ENCODE measurements at regions not wholly inside any gene's neighbourhood (a gene's known extent, or its start where the extent isn't known, plus 50 kb on each side); places are given as distances from the start of the nearest gene placed in this dataset.

- H3K36me3 Mint-ChIP-seq (ENCODE audit: low read depth), result no peaks in the 10 kb centered on the region
- H3K4me3 Mint-ChIP-seq, result no peak overlapping the region
- DNase-seq, result no peak
- no peaks in the 10 kb centered on the region for H3K9me3 Mint-ChIP-seq
- no peaks in the 10 kb centered on the region for H3K4me1 ChIP-seq (ENCODE audit: control insufficient read depth, insufficient read depth, low read length)
- H3K27me3 Mint-ChIP-seq (ENCODE audit: insufficient read depth), result no peaks in the 10 kb centered on the region
- H3K36me3 ChIP-seq (ENCODE audit: control insufficient read depth, insufficient read depth, low read length), result no peaks in the 10 kb centered on the region
- no peaks in the 10 kb centered on the region for H3K4me1 Mint-ChIP-seq
- WGBS, 2 experiments (ENCODE audit: insufficient coverage in 1 of 2, insufficient read length in 1 of 2), result 88 to 89% methylated on average over 2 to 5 of the region's 5 CpGs
- no peaks in the 10 kb centered on the region for H3K9me3 ChIP-seq (ENCODE audit: control insufficient read depth, low read length)
- H3K27ac ChIP-seq (ENCODE audit: low read depth, low read length), result no peak overlapping the region
- H3K27me3 ChIP-seq (ENCODE audit: control insufficient read depth, insufficient read depth, low read length, poor library complexity, severe bottlenecking), result no peaks in the 10 kb centered on the region
- no peak overlapping the region for H3K27ac Mint-ChIP-seq
- TF ChIP-seq CTCF (conservative IDR thresholded peaks at IDR 0.05), result no peak
- H3K4me3 ChIP-seq (ENCODE audit: low read length), result no peak overlapping the region
- H3K9ac ChIP-seq (ENCODE audit: extremely low read depth, low read length, poor library complexity, severe bottlenecking), result no peak overlapping the region
Measured at GRCh38 chr5:133894143-133894542, 74.3 kb downstream of the C5orf15 start.

- no peak for DNase-seq
- WGBS, 2 experiments (ENCODE audit: insufficient coverage in 1 of 2, insufficient read length in 1 of 2), result 82 to 96% methylated on average over 3 of the region's 3 CpGs
- Histone ChIP-seq H3K27ac (ENCODE audit: low read depth, low read length) (no peak overlapping the region), H3K9me3 (ENCODE audit: control insufficient read depth, low read length) (no peaks in the 10 kb centered on the region), H3K4me1 (ENCODE audit: control insufficient read depth, insufficient read depth, low read length) (no peaks in the 10 kb centered on the region), H3K4me3 (ENCODE audit: low read length) (no peak overlapping the region), H3K27me3 (ENCODE audit: control insufficient read depth, insufficient read depth, low read length, poor library complexity, severe bottlenecking) (no peaks in the 10 kb centered on the region), H3K36me3 (ENCODE audit: control insufficient read depth, insufficient read depth, low read length) (no peaks in the 10 kb centered on the region), H3K9ac (ENCODE audit: extremely low read depth, low read length, poor library complexity, severe bottlenecking) (no peak overlapping the region)
- H3K27ac Mint-ChIP-seq, result no peak overlapping the region
- H3K36me3 Mint-ChIP-seq (ENCODE audit: low read depth), result no peaks in the 10 kb centered on the region
- peaks cover 3% of the 10 kb centered on the region for H3K27me3 Mint-ChIP-seq (ENCODE audit: insufficient read depth)
- H3K4me3 Mint-ChIP-seq, result no peak overlapping the region
- no peaks in the 10 kb centered on the region for H3K4me1 Mint-ChIP-seq
- no peak for TF ChIP-seq CTCF (conservative IDR thresholded peaks at IDR 0.05)
- no peaks in the 10 kb centered on the region for H3K9me3 Mint-ChIP-seq
Measured at GRCh38 chr5:133892774-133893173, 75.7 kb downstream of the C5orf15 start.

GRCh38 chr5:133892306-133892705 lies 76.1 kb downstream of the C5orf15 start:
- Histone ChIP-seq H3K36me3 (ENCODE audit: control insufficient read depth, insufficient read depth, low read length) (no peaks in the 10 kb centered on the region), H3K27me3 (ENCODE audit: control insufficient read depth, insufficient read depth, low read length, poor library complexity, severe bottlenecking) (no peaks in the 10 kb centered on the region), H3K27ac (ENCODE audit: low read depth, low read length) (no peak overlapping the region), H3K4me1 (ENCODE audit: control insufficient read depth, insufficient read depth, low read length) (no peaks in the 10 kb centered on the region), H3K9ac (ENCODE audit: extremely low read depth, low read length, poor library complexity, severe bottlenecking) (no peak overlapping the region), H3K4me3 (ENCODE audit: low read length) (no peak overlapping the region), H3K9me3 (ENCODE audit: control insufficient read depth, low read length) (no peaks in the 10 kb centered on the region)
- no peak for DNase-seq
- H3K27ac Mint-ChIP-seq, result no peak overlapping the region
- H3K4me1 Mint-ChIP-seq, result no peaks in the 10 kb centered on the region
- TF ChIP-seq CTCF (conservative IDR thresholded peaks at IDR 0.05), result no peak
- H3K27me3 Mint-ChIP-seq (ENCODE audit: insufficient read depth), result peaks cover 3% of the 10 kb centered on the region
- 96 to 100% methylated on average over 1 of the region's 1 CpG for WGBS, 2 experiments (ENCODE audit: insufficient coverage in 1 of 2, insufficient read length in 1 of 2)
- no peaks in the 10 kb centered on the region for H3K9me3 Mint-ChIP-seq
- H3K36me3 Mint-ChIP-seq (ENCODE audit: low read depth), result no peaks in the 10 kb centered on the region
- no peak overlapping the region for H3K4me3 Mint-ChIP-seq

Measured in endodermal cell (in vitro differentiated cells).